Heart left ventricle (tissue), 16 donors: ENCODE measurements at regions not wholly inside any gene's neighbourhood (a gene's known extent, or its start where the extent isn't known, plus 50 kb on each side); places are given as distances from the start of the nearest gene placed in this dataset.

Source experiments
- ATAC-seq, 4 donors: fragments of 200-7000 bp; cut with Tn5 transposase; one replicate each; pipeline ENCODE4 v1.9.1; 2020 to 2022; ENCODE audit warnings: moderate library complexity in 4 of 4, mild to moderate bottlenecking in 3 of 4, moderate number of reproducible peaks in 1 of 4
- DNase-seq, 5 donors: peaks; one replicate each; pipeline ENCODE4 v3.0.0-alpha.2; 2020
- H3K27ac ChIP-seq, 12 donors: fragments of 200-600 bp; sonication (generic) in 4 of 12; one replicate each; pipeline versions ENCODE4 v1.5.0 to v1.8.0; 2016 to 2022; ENCODE audit warnings: mild to moderate bottlenecking in 2 of 12
- H3K27me3 ChIP-seq, 9 donors: fragments of 200-600 bp; sonication (generic) in 2 of 9; one replicate each; pipeline versions ENCODE4 v1.5.1 to v1.8.0; 2016 to 2022; ENCODE audit warnings: mild to moderate bottlenecking in 3 of 9
- H3K36me3 ChIP-seq, 9 donors: fragments of 200-600 bp; sonication (generic) in 2 of 9; one replicate each; pipeline versions ENCODE4 v1.5.0 to v1.8.0; 2018 to 2022; ENCODE audit warnings: mild to moderate bottlenecking in 2 of 9
- H3K4me1 ChIP-seq, 12 donors: fragments of 200-600 bp; sonication (generic) in 4 of 12; one replicate each; pipeline versions ENCODE4 v1.5.0 to v1.8.0; 2016 to 2022; ENCODE audit warnings: mild to moderate bottlenecking in 3 of 12
- H3K4me3 ChIP-seq, 12 donors: fragments of 200-600 bp; sonication (generic) in 4 of 12; one replicate each; pipeline versions ENCODE4 v1.5.0 to v1.8.0; 2017 to 2022; ENCODE audit warnings: mild to moderate bottlenecking in 9 of 12, moderate library complexity in 4 of 12
- H3K9me3 ChIP-seq, 12 donors: fragments of 200-600 bp; sonication (generic) in 4 of 12; one replicate each; pipeline versions ENCODE4 v1.5.0 to v1.8.0; 2016 to 2022; ENCODE audit warnings: mild to moderate bottlenecking in 1 of 12
- CTCF ChIP-seq, 12 donors: fragments of 200-600 bp; sonication (generic) in 4 of 12; IDR thresholded peaks; one replicate each; pipeline versions ENCODE4 v1.5.0 to v1.8.0; 2018 to 2022; ENCODE audit warnings: antibody characterized with exemption in 12 of 12, mild to moderate bottlenecking in 5 of 12
- POLR2A ChIP-seq, 2 donors: fragments of 450-650 bp; IDR thresholded peaks; one replicate each; pipeline ENCODE4 v1.6.1; 2017; ENCODE audit warnings: antibody characterized with exemption in 2 of 2, mild to moderate bottlenecking in 2 of 2, moderate library complexity in 2 of 2
- WGBS, 4 donors: extraction: QIAGEN DNeasy Blood & Tissue Kit in 2 of 4; methylation state at CpG; one replicate each; pipeline versions ENCODE4 v1.1.5 to v1.1.7; 2013 to 2018; 5-methylcytosine and 5-hydroxymethylcytosine counted together
- intact Hi-C, 10 donors: fragments of 100-400 bp; cut with DNase I; formaldehyde crosslinking; loops; one replicate each; pipeline versions ENCODE4 v1.11.1 to v1.14.2; 2022
- donor health status: ischemic (EF 13 %, LVEDD 7.1; RV severe dilation, severe dysfunction).
- donor health status: healthy with polysubstance abuse.
- donor health status: DM: no; HTN: yes; CAD: no.
- donor health status: DM: no; HTN: no; CAD: no.
- donor health status: ischemic (EF 25% LVEDD 6.9; RV normal size, moderate dysfunction).
- donor health status: ischemic (EF 25% LVEDD 5.7; RV mildly dilated, moderate dysfunction).
- donor health status: healthy.
- donor health status: DM: yes; HTN: yes; CAD: no.
- donor health status: ischemic (EF 35%, LVEDD 5.7; RV mildly dilated, moderate dysfunction).
- donor health status: nonischemic (EF 11% LVEDD 7.7; RV severe dilation, severe dysfunction).
- donor health status: DM: yes; HTN: yes; CAD: no.
- donor health status: PGD.
- donor health status: ischemic (EF 29% LVEDD 5.4; RV normal size, mild dysfunction).
- donor health status: nonischemic (EF 23%, LVEDD 6.1; RV moderate dilation, normal function).

GRCh38 chr5:97628031-97628430 is 445.0 kb upstream of the RIOK2 start:
- TF ChIP-seq CTCF (IDR thresholded peaks at IDR 0.05) (no peak), POLR2A (IDR thresholded peaks at IDR 0.05) (no peak)
- 11 to 22% (median 15%) methylated on average over 1 of the region's 1 CpG for WGBS, 4 donors
- no peaks in the 10 kb centered on the region for H3K27me3 ChIP-seq
- intact Hi-C loops = no loop called here
- no peaks in the 10 kb centered on the region for H3K36me3 ChIP-seq
- peak overlapping the region in 6 of 12 donors; percentile 39 to 71 (median 51) for H3K27ac ChIP-seq
- H3K4me1 ChIP-seq = peaks cover 0 to 3% (median 0%) of the 10 kb centered on the region in 12 donors
- no peak overlapping the region for H3K4me3 ChIP-seq
- no peak for DNase-seq
- no peak for ATAC-seq
- no peaks in the 10 kb centered on the region for H3K9me3 ChIP-seq

DNA sequence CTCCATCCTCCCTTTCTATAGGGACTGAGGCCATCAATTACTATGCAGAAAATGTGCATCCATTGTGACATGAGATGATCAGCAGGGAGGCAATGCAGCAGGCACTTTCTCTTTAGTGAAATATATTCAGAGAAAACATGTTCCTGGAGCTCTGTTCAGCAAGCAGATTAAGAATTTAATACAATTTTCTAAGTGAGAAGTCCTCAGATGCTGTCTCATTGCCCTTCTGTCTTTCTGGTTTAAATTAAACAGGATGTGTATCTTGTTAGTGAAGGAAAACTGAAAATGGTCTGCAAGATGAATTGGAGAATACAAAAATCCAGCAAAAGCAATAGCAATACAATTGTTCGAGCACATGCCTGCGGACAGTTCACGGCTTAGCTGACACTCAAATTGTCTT is 445.8 kb upstream of the RIOK2 start:
- peak overlapping the region in 2 of 12 donors; percentile 14 to 19 for H3K4me3 ChIP-seq
- H3K36me3 ChIP-seq = no peaks in the 10 kb centered on the region
- WGBS, 4 donors = 59 to 74% (median 71%) methylated on average over 3 of the region's 3 CpGs
- H3K27me3 ChIP-seq = no peaks in the 10 kb centered on the region
- TF ChIP-seq POLR2A (IDR thresholded peaks at IDR 0.05) = no peak
- no peak for TF ChIP-seq CTCF (IDR thresholded peaks at IDR 0.05)
- peaks cover 0 to 3% (median 0%) of the 10 kb centered on the region in 12 donors for H3K4me1 ChIP-seq
- ATAC-seq (peak in 1 of 4 donors; percentile 20), DNase-seq (no peak)
- peak overlapping the region in 8 of 12 donors; percentile 11 to 71 (median 46) for H3K27ac ChIP-seq
- no peaks in the 10 kb centered on the region for H3K9me3 ChIP-seq
- intact Hi-C loops = no loop called here

DNA sequence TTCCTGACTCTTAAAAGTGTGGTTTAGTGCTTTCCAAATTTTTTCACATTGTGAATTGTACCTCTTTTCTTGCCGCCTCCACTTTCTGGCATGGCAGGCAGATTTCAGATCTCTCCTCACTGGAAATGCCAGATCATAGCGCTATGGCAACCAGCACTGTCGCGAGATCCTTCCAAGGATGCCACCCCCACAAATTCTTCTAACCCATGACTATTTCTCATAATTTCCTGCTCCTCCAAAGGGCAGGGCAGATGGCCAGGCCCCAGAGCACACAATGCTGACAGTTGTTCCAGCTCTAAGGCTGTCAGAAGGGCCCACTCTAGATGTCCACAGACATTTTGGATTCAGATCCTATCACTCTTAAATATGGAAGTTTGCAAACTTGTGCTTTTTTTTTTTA is 446.2 kb upstream of the RIOK2 start:
- Histone ChIP-seq H3K4me1 (peaks cover 0 to 3% (median 0%) of the 10 kb centered on the region in 12 donors), H3K27me3 (no peaks in the 10 kb centered on the region), H3K9me3 (no peaks in the 10 kb centered on the region), H3K4me3 (peak overlapping the region in 2 of 12 donors; percentile 14 to 19), H3K27ac (peak overlapping the region in 8 of 12 donors; percentile 11 to 71 (median 46)), H3K36me3 (no peaks in the 10 kb centered on the region)
- 41 to 59% (median 54%) methylated on average over 4 of the region's 4 CpGs for WGBS, 4 donors
- intact Hi-C loops = no loop called here
- DNase-seq (peak in 4 of 5 donors; percentile 65 to 69 (median 68)), ATAC-seq (peak; percentile 61 to 94 (median 86))
- TF ChIP-seq POLR2A (IDR thresholded peaks at IDR 0.05) (no peak), CTCF (IDR thresholded peaks at IDR 0.05) (no peak)

GRCh38 chr5:97635553-97635952 is 452.5 kb upstream of the RIOK2 start:
- WGBS, 4 donors = 84 to 89% (median 84%) methylated on average over 2 of the region's 2 CpGs
- ATAC-seq (no peak), DNase-seq (no peak)
- Histone ChIP-seq H3K4me3 (no peak overlapping the region), H3K36me3 (no peaks in the 10 kb centered on the region), H3K27ac (no peak overlapping the region), H3K4me1 (no peaks in the 10 kb centered on the region), H3K27me3 (no peaks in the 10 kb centered on the region), H3K9me3 (no peaks in the 10 kb centered on the region)
- intact Hi-C loops = no loop called here
- no peak for TF ChIP-seq POLR2A (IDR thresholded peaks at IDR 0.05)
- no peak for TF ChIP-seq CTCF (IDR thresholded peaks at IDR 0.05)
